ENCODE measurements at regions not wholly inside any gene's neighbourhood (a gene's known extent, or its start where the extent isn't known, plus 50 kb on each side); places are given as distances from the start of the nearest gene placed in this dataset.
"Not testable (repeated sequence)": the region's sequence is repeated elsewhere in the genome, so short reads cannot be mapped to it uniquely, and the experiment has no call there.

GRCh38 chr18:14189858-14190257 lies 57.6 kb upstream of the ZNF519 start:
- TF ChIP-seq CTCF (IDR thresholded peaks at IDR 0.05) = no peak
- H3K4me3 ChIP-seq = no peak overlapping the region
- intact Hi-C loops (cut with DNase I) = no loop called here
- no peak overlapping the region for H3K27ac ChIP-seq
- no peaks in the 10 kb centered on the region for H3K27me3 ChIP-seq
- no peak for ATAC-seq
- no peaks in the 10 kb centered on the region for H3K9me3 ChIP-seq
- no peaks in the 10 kb centered on the region for H3K4me1 ChIP-seq
- DNase-seq = no peak
- H3K36me3 ChIP-seq = no peaks in the 10 kb centered on the region

- DNase-seq; H3K4me1 ChIP-seq; intact Hi-C loops (cut with DNase I); H3K36me3 ChIP-seq; H3K9me3 ChIP-seq; H3K4me3 ChIP-seq; H3K27me3 ChIP-seq; H3K27ac ChIP-seq: not testable (repeated sequence)
- peak; percentile 39 for ATAC-seq
Observed at GRCh38 chr18:14188751-14189406, 56.6 kb upstream of the ZNF519 start.
